Lower leg skin (tissue), 4 donors: ENCODE measurements at regions not wholly inside any gene's neighbourhood (a gene's known extent, or its start where the extent isn't known, plus 50 kb on each side); places are given as distances from the start of the nearest gene placed in this dataset.

ENCODE experiments used
- DNase-seq, 2 donors: peaks; one replicate each; pipeline ENCODE4 v3.0.0-alpha.2; 2019; ENCODE audit warnings: low spot score in 2 of 2
- H3K4me3 ChIP-seq: fragments of 200-600 bp; sonication (generic); 2 replicates; pipeline ENCODE4 v1.5.1; 2017; ENCODE audit warnings: mild to moderate bottlenecking, low read depth; ENCODE audit not compliant: poor library complexity, severe bottlenecking
- POLR2A ChIP-seq, 2 donors: fragments of 450-650 bp; IDR thresholded peaks; one replicate each; pipeline ENCODE4 v1.6.1; 2016 to 2017; ENCODE audit warnings: antibody characterized with exemption in 2 of 2, mild to moderate bottlenecking in 1 of 2, moderate library complexity in 1 of 2
- WGBS, 2 donors: methylation state at CpG; one replicate each; pipeline ENCODE4 v1.1.5; 2018; 5-methylcytosine and 5-hydroxymethylcytosine counted together
- intact Hi-C: fragments of 100-400 bp; cut with DNase I; formaldehyde crosslinking; loops from one replicate; pipeline ENCODE4 v1.15.0; 2023; ENCODE audit warnings: low total_unique reads
- TF ChIP-seq, protein P1 (sequence below), 3 donors: fragments of 450-650 bp; IDR thresholded peaks; one replicate each; pipeline ENCODE4 v1.5.1; 2016; ENCODE audit warnings: antibody characterized with exemption in 3 of 3, mild to moderate bottlenecking in 3 of 3, moderate library complexity in 2 of 3

DNA sequence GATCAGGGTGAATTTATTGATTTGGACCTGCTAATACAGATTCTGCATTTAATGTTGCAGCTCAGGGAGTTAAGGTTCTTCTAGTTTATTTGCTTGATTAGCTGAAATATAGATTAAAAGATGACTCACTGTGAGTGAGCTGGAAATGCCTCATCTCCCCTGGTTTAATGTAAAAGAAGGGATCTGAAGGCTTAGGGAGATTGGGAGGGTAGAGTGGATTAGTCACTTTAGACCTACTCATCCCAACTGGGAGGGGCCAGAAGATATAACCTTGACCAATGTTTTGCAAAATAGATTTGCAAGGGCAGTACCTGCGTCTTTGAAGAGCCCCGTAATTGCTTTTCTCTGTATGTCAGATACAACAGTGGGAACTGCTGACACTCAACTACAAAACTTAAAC, 922.8 kb upstream of the ADGRL4 start:
- no peak overlapping the region for H3K4me3 ChIP-seq
- intact Hi-C loops = no loop called here
- 92 to 98% methylated on average over 2 of the region's 2 CpGs for WGBS, 2 donors
- DNase-seq = no peak
- TF ChIP-seq, protein P1, sequence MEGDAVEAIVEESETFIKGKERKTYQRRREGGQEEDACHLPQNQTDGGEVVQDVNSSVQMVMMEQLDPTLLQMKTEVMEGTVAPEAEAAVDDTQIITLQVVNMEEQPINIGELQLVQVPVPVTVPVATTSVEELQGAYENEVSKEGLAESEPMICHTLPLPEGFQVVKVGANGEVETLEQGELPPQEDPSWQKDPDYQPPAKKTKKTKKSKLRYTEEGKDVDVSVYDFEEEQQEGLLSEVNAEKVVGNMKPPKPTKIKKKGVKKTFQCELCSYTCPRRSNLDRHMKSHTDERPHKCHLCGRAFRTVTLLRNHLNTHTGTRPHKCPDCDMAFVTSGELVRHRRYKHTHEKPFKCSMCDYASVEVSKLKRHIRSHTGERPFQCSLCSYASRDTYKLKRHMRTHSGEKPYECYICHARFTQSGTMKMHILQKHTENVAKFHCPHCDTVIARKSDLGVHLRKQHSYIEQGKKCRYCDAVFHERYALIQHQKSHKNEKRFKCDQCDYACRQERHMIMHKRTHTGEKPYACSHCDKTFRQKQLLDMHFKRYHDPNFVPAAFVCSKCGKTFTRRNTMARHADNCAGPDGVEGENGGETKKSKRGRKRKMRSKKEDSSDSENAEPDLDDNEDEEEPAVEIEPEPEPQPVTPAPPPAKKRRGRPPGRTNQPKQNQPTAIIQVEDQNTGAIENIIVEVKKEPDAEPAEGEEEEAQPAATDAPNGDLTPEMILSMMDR (IDR thresholded peaks at IDR 0.05) = no peak
- no peak for TF ChIP-seq POLR2A (IDR thresholded peaks at IDR 0.05)

DNA sequence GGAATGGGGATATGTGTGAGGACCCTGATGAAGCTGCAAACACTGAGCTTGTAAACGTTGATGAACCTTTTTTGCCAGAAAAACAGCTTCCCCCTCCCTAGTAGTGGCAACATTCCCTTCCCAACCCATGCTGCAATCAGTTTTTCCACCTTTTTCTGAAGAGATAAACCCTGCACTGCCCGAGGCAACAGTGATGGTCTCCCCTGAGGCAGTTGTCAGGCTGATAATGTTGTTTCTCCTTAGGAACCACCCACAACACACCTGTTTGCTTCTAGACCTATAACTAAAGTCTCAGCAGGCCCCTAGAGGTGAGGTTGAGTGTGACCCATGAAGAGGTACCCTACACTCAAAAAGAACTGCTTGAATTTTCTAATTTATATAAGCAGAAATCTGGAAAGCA, 922.4 kb upstream of the ADGRL4 start:
- WGBS, 2 donors = 58 to 64% methylated on average over 2 of the region's 2 CpGs
- no peak for TF ChIP-seq POLR2A (IDR thresholded peaks at IDR 0.05)
- TF ChIP-seq, protein P1 (IDR thresholded peaks at IDR 0.05) = no peak
- no peak for DNase-seq
- H3K4me3 ChIP-seq = no peak overlapping the region
- intact Hi-C loops = no loop called here

DNA sequence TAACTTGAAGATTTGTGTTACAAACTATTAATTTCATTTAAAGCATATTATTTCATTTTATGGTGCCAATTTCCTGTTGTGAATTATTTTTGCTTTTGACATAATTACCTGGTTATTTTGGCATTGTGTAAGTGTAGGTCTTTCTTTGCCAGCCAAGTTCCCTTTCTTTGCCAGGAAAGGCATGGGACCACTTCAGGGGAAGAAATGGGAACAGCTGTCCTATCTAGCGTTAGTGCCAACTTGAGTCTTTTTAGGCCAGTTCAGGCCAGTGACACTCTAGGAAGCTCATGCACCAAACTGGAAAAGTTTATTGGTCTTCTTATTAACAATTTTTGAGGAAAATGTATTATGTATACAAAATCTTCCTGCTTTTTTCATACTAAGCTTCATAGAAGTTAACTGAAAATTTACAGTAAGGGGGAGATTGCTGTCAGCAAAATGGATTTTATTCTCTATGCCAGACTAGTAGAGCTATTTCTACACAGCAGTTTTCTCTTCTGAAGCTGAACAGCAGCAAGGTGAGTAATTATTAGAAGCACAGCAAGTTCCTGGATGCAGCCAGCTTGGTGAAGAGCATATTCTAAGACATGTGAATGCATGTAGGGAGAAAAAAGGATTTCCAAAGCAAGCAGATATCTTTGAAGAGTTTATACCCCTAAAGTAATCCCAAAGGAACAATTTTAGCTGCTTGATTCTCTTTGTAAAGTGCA, 914.6 kb upstream of the ADGRL4 start:
- 31 to 42% methylated on average over 1 of the region's 1 CpG for WGBS, 2 donors
- no peak for TF ChIP-seq POLR2A (IDR thresholded peaks at IDR 0.05)
- TF ChIP-seq, protein P1 (IDR thresholded peaks at IDR 0.05) = no peak

DNA sequence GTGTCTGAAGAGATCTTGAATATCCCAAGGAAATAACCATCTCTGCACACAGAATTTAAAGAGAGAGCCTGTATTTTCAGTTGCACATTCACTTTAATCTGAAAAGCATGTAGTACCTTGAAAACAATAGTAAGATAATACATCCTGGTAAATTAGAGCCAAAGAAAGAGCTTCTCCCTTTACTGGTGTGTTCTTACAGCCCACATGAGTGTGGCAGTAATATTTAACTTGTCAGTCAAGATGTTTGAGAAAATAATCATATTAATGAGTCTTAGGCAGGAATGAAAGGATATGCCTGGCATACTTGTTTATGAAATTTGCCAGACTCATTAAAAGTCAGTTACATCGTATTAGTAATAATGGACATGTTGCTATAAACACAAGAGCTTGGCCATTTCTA, 908.4 kb upstream of the ADGRL4 start:
- intact Hi-C loops = no loop called here
- DNase-seq = no peak
- WGBS, 2 donors = 58 to 64% methylated on average over 1 of the region's 1 CpG

More for the DNA sequence above, 914.6 kb upstream of the ADGRL4 start:
- intact Hi-C loops = no loop called here
- no peak for DNase-seq
- H3K4me3 ChIP-seq = no peak overlapping the region

DNA sequence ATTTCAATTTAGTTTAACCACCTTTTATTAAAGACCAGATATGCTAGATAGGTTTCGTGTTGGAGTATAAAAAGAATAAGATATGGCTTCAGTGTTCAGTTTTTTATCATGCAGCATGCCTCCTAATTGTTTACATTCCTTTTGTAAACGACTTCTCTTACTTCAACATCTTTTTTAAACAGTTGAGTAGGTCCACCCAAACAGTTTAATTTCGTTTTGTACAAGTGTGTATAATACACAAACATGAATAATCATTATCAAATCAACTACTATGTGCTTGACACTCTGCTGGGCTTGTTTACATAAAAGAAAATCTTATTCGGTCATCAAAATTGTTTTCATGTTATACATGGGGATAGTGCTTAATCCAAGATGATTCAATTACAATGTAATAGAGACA, 906.3 kb upstream of the ADGRL4 start:
- intact Hi-C loops = no loop called here
- 64 to 70% methylated on average over 4 of the region's 4 CpGs for WGBS, 2 donors
- DNase-seq = no peak
- no peak overlapping the region for H3K4me3 ChIP-seq
- TF ChIP-seq, protein P1 (IDR thresholded peaks at IDR 0.05) = no peak
- no peak for TF ChIP-seq POLR2A (IDR thresholded peaks at IDR 0.05)

More for the DNA sequence above, 908.4 kb upstream of the ADGRL4 start:
- H3K4me3 ChIP-seq = no peak overlapping the region
- TF ChIP-seq POLR2A (IDR thresholded peaks at IDR 0.05) = no peak
- TF ChIP-seq, protein P1 (IDR thresholded peaks at IDR 0.05) = no peak

DNA sequence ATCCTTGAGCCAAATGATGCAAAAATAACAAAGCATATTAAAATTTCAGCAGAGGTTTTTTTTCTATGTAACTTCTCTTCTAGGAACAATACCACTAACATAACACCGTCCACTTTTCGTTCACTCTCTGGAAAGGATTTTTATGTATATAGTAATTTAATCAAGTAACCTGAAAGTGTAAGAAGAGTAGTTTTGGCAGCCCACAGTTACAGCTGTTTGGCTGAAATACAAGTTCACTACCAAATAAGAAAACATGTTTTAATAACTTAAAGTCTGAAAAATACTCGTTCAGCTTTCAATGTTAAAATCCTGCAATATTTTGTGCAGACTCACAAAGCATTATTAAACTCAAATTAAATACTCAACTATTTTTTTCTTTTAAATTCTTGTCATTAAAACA, 896.8 kb upstream of the ADGRL4 start:
- intact Hi-C loops = no loop called here
- WGBS, 2 donors = 27 to 31% methylated on average over 3 of the region's 3 CpGs
- no peak overlapping the region for H3K4me3 ChIP-seq
- TF ChIP-seq, protein P1 (IDR thresholded peaks at IDR 0.05) = no peak
- no peak for TF ChIP-seq POLR2A (IDR thresholded peaks at IDR 0.05)
- no peak for DNase-seq
